Caco-2 (cell line): ENCODE measurements at regions not wholly inside any gene's neighbourhood (a gene's known extent, or its start where the extent isn't known, plus 50 kb on each side); places are given as distances from the start of the nearest gene placed in this dataset.

ENCODE experiments used
- BruUV-seq: library from RNA; stranded (reverse); fragments of 400-500 nt; replicated peaks from 2 replicates; lab custom pipeline; 2021; lab: Mats Ljungman, UMichigan
- CTCF ChIA-PET: fragments of 300-600 bp; sonication (Branson Sonifier 250); formaldehyde crosslinking; loops from one replicate; lab custom pipeline; 2022; ENCODE audit warnings: antibody characterized with exemption; lab: Charles Lee
- POLR2A ChIA-PET: fragments of 300-600 bp; sonication (Branson Sonifier 250); formaldehyde crosslinking; loops from one replicate; lab custom pipeline; 2022; ENCODE audit warnings: antibody characterized with exemption; lab: Charles Lee
- DNase-seq, 2 experiments: peaks; one replicate each; pipeline versions ENCODE4 v3.0.0 to v3.0.0-alpha.2; 2020 to 2022
- H3K27me3 ChIP-seq: replicated peaks from 2 replicates; pipeline ENCODE4 v1.6.0; 2011; ENCODE audit warnings: low read length; ENCODE audit not compliant: control insufficient read depth, insufficient read depth
- H3K36me3 ChIP-seq: 2 replicates; pipeline ENCODE4 v1.5.1; 2011; ENCODE audit warnings: low read length; ENCODE audit not compliant: control insufficient read depth, insufficient read depth
- H3K4me1 ChIP-seq: fragments of 250-450 bp; sonication (Bioruptor Pico); 2 replicates; pipeline ENCODE4 v1.5.1; 2020; ENCODE audit warnings: mild to moderate bottlenecking
- H3K4me3 ChIP-seq: 2 replicates; pipeline ENCODE4 v1.5.1; 2011; ENCODE audit warnings: low read depth, mild to moderate bottlenecking, control low read depth, low read length
- H3K9me3 ChIP-seq: fragments of 250-450 bp; sonication (Bioruptor Pico); 2 replicates; pipeline ENCODE4 v1.5.1; 2020; ENCODE audit warnings: mild to moderate bottlenecking, moderate library complexity
- H3K27ac Mint-ChIP-seq: one replicate; pipeline ENCODE4 v1.8.0; 2022; ENCODE audit warnings: mixed read lengths; ENCODE audit not compliant: unreplicated experiment
- H3K27me3 Mint-ChIP-seq: one replicate; pipeline ENCODE4 v1.8.0; 2022; ENCODE audit warnings: mixed read lengths; ENCODE audit not compliant: insufficient read depth, unreplicated experiment
- H3K36me3 Mint-ChIP-seq: one replicate; pipeline ENCODE4 v1.8.0; 2022; ENCODE audit warnings: mild to moderate bottlenecking, mixed read lengths; ENCODE audit not compliant: insufficient read depth, unreplicated experiment
- H3K4me1 Mint-ChIP-seq: one replicate; pipeline ENCODE4 v1.8.0; 2022; ENCODE audit warnings: low read depth, mixed read lengths; ENCODE audit not compliant: unreplicated experiment
- H3K4me3 Mint-ChIP-seq: one replicate; pipeline ENCODE4 v1.8.0; 2022; ENCODE audit warnings: mild to moderate bottlenecking, moderate library complexity, mixed read lengths; ENCODE audit not compliant: unreplicated experiment
- H3K9me3 Mint-ChIP-seq: one replicate; pipeline ENCODE4 v1.8.0; 2022; ENCODE audit warnings: mixed read lengths; ENCODE audit not compliant: unreplicated experiment
- intact Hi-C: fragments of 100-400 bp; cut with micrococcal nuclease; formaldehyde crosslinking; loops from one replicate; pipeline ENCODE4 v1.10.0; 2022; ENCODE audit not compliant: unreplicated experiment
- TF ChIP-seq, protein P1 (sequence below), 2 experiments: fragments of 200-600 bp in 1 of 2; IDR thresholded peaks; 1 replicate in 1 of 2; 2 replicates in 1 of 2; pipeline versions ENCODE4 v1.5.1 to v1.8.0; 2011 to 2022; ENCODE audit warnings: antibody characterized with exemption in 1 of 2, control low read depth in 1 of 2, inconsistent platforms in 1 of 2, low read depth in 1 of 2, low read length in 1 of 2, mild to moderate bottlenecking in 1 of 2, moderate library complexity in 1 of 2; ENCODE audit not compliant: insufficient read depth in 1 of 2, severe bottlenecking in 1 of 2, unreplicated experiment in 1 of 2

- H3K36me3 Mint-ChIP-seq, result no peaks in the 10 kb centered on the region
- no peak for DNase-seq
- H3K9me3 Mint-ChIP-seq, result peaks cover 34% of the 10 kb centered on the region
- Histone ChIP-seq H3K4me1 (peaks cover 16% of the 10 kb centered on the region), H3K9me3 (peaks cover 24% of the 10 kb centered on the region), H3K36me3 (no peaks in the 10 kb centered on the region), H3K27me3 (no peaks in the 10 kb centered on the region), H3K4me3 (no peak overlapping the region)
- intact Hi-C loops, result no loop called here
- CTCF ChIA-PET, result no interaction called here
- H3K27me3 Mint-ChIP-seq, result no peaks in the 10 kb centered on the region
- H3K27ac Mint-ChIP-seq, result no peak overlapping the region
- TF ChIP-seq, protein P1, sequence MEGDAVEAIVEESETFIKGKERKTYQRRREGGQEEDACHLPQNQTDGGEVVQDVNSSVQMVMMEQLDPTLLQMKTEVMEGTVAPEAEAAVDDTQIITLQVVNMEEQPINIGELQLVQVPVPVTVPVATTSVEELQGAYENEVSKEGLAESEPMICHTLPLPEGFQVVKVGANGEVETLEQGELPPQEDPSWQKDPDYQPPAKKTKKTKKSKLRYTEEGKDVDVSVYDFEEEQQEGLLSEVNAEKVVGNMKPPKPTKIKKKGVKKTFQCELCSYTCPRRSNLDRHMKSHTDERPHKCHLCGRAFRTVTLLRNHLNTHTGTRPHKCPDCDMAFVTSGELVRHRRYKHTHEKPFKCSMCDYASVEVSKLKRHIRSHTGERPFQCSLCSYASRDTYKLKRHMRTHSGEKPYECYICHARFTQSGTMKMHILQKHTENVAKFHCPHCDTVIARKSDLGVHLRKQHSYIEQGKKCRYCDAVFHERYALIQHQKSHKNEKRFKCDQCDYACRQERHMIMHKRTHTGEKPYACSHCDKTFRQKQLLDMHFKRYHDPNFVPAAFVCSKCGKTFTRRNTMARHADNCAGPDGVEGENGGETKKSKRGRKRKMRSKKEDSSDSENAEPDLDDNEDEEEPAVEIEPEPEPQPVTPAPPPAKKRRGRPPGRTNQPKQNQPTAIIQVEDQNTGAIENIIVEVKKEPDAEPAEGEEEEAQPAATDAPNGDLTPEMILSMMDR (IDR thresholded peaks at IDR 0.05; ENCODE audit: insufficient read depth in 1 of 2, low read depth in 1 of 2, low read length in 1 of 2, severe bottlenecking in 1 of 2, unreplicated experiment in 1 of 2), result no peak
- H3K4me3 Mint-ChIP-seq, result no peak overlapping the region
- BruUV-seq, result no TSS peak
- peaks cover 26% of the 10 kb centered on the region for H3K4me1 Mint-ChIP-seq
- POLR2A ChIA-PET, result no interaction called here
Observed at GRCh38 chr2:138430181-138430580, 71.4 kb upstream of the SPOPL start.

DNA sequence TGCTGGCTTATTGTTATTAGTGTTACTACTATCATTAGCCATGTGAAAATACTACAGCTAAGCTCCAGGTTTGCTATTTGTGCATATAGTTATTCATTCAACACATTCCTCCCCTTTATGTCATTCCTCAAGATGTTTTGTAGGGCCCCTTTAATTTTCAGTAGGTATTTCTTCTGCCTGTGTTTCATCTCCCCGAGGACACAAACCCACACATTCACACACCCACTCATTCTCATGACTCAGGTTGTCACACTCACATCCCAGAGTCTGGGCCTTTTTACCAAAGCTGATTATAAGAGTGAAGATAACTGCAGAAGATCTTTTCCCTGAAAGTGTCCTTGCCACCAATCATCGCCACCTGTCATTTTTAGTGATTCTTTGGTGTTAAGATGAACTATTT lies 68.6 kb upstream of the SPOPL start:
- Mint-ChIP-seq H3K27me3 (no peaks in the 10 kb centered on the region), H3K4me1 (peaks cover 31% of the 10 kb centered on the region), H3K9me3 (peaks cover 11% of the 10 kb centered on the region), H3K27ac (no peak overlapping the region), H3K4me3 (no peak overlapping the region), H3K36me3 (peaks cover 5% of the 10 kb centered on the region)
- BruUV-seq, result no TSS peak
- no peak overlapping the region for H3K4me3 ChIP-seq
- peaks cover 28% of the 10 kb centered on the region for H3K4me1 ChIP-seq
- TF ChIP-seq, protein P1 (IDR thresholded peaks at IDR 0.05; ENCODE audit: insufficient read depth in 1 of 2, low read depth in 1 of 2, low read length in 1 of 2, severe bottlenecking in 1 of 2, unreplicated experiment in 1 of 2), result no peak
- CTCF ChIA-PET, result no interaction called here
- no peaks in the 10 kb centered on the region for H3K27me3 ChIP-seq
- no peaks in the 10 kb centered on the region for H3K36me3 ChIP-seq
- POLR2A ChIA-PET, result no interaction called here
- intact Hi-C loops, result no loop called here
- H3K9me3 ChIP-seq, result 0 out of 2 replicates have a peak, but pooled peaks cover 5% of the 10 kb centered on the region
- no peak for DNase-seq

DNA sequence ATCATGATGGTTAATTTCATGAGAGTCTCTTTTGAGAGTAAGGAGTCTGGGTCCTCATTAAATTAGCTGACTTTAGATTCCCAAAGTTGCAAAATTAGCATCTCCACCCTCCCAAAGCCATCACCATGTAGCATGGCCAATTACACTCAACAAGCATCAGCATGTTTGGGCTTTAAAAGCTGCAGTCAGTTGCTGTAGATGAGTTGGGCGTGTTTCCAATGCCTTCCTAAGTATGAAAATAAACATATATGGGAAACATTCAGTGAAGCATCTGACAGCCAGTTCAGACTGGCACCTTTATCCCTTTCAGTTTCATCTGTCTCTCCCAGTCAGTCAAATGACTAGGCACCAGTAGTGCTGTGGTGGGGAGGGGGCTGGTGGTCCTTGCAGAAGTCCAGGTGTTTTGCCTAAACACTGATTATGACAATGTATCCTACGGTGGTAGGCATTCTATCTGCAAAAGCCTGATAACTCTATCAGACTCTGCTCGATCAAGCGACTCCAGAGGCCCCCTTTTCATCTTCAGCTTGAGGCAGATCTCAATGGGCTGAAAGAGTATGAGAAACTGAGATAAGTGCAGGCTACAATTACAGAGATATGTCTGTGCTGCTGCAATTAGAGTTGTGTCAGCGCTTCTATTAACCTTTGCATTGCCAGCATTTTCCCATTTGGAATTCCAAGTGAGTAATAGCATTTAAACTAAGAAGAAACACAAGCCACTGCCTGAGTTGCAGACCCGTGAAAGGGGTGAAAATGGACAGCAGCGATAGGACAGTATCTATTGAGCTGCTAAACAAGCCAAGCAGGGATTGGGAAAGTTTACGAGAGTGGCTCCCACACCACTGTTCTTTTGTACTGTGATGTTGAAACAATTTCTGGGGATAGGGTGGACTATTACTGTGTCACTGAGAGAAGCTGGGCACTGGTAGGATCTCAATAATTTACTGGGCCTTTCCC lies 67.3 kb upstream of the SPOPL start:
- CTCF ChIA-PET, result interaction anchor here (0.5 kb wide), 1 partner anchor 17 kb away, joined by 3 read pairs; no protein-coding TSS in a partner anchor

More for the DNA sequence above, 67.3 kb upstream of the SPOPL start:
- POLR2A ChIA-PET, result no interaction called here
- Histone ChIP-seq H3K4me1 (peaks cover 30% of the 10 kb centered on the region), H3K9me3 (no peaks in the 10 kb centered on the region), H3K4me3 (no peak overlapping the region), H3K27me3 (no peaks in the 10 kb centered on the region), H3K36me3 (no peaks in the 10 kb centered on the region)
- TF ChIP-seq, protein P1 (IDR thresholded peaks at IDR 0.05; ENCODE audit: insufficient read depth in 1 of 2, low read depth in 1 of 2, low read length in 1 of 2, severe bottlenecking in 1 of 2, unreplicated experiment in 1 of 2), result no peak
- peak; percentile 42 to 44 for DNase-seq
- Mint-ChIP-seq H3K27me3 (no peaks in the 10 kb centered on the region), H3K4me1 (peaks cover 24% of the 10 kb centered on the region), H3K4me3 (no peak overlapping the region), H3K36me3 (peaks cover 5% of the 10 kb centered on the region), H3K27ac (no peak overlapping the region), H3K9me3 (peaks cover 7% of the 10 kb centered on the region)
- BruUV-seq, result no TSS peak
- intact Hi-C loops, result no loop called here
